ENCODE measurements at regions not wholly inside any gene's neighbourhood (a gene's known extent, or its start where the extent isn't known, plus 50 kb on each side); places are given as distances from the start of the nearest gene placed in this dataset.

- TF ChIP-seq POLR2A (IDR thresholded peaks at IDR 0.05) (no peak), POLR2AphosphoS5 (IDR thresholded peaks at IDR 0.05) (no peak)
- TF ChIP-seq, protein P1, sequence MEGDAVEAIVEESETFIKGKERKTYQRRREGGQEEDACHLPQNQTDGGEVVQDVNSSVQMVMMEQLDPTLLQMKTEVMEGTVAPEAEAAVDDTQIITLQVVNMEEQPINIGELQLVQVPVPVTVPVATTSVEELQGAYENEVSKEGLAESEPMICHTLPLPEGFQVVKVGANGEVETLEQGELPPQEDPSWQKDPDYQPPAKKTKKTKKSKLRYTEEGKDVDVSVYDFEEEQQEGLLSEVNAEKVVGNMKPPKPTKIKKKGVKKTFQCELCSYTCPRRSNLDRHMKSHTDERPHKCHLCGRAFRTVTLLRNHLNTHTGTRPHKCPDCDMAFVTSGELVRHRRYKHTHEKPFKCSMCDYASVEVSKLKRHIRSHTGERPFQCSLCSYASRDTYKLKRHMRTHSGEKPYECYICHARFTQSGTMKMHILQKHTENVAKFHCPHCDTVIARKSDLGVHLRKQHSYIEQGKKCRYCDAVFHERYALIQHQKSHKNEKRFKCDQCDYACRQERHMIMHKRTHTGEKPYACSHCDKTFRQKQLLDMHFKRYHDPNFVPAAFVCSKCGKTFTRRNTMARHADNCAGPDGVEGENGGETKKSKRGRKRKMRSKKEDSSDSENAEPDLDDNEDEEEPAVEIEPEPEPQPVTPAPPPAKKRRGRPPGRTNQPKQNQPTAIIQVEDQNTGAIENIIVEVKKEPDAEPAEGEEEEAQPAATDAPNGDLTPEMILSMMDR (IDR thresholded peaks at IDR 0.05), result no peak
Measured at GRCh38 chr13:67867206-67867605, 637.1 kb upstream of the PCDH9 start.

Measured in transverse colon (tissue), 4 donors.